HepG2 (cell line): ENCODE measurements at regions not wholly inside any gene's neighbourhood (a gene's known extent, or its start where the extent isn't known, plus 50 kb on each side); places are given as distances from the start of the nearest gene placed in this dataset.

ENCODE experiments used
- ATAC-seq: fragments of 200-7000 bp; cut with Tn5 transposase; 3 replicates; pipeline ENCODE4 v1.9.1; 2020; ENCODE audit warnings: mild to moderate bottlenecking, moderate library complexity
- BruUV-seq: library from RNA; stranded (reverse); fragments of 400-500 nt; replicated peaks from 2 replicates; lab custom pipeline; 2021; lab: Mats Ljungman, UMichigan
- CTCF ChIA-PET: fragments of 300-600 bp; formaldehyde crosslinking; extraction: SDS; loops from one replicate; lab custom pipeline; 2021; ENCODE audit warnings: low total read pairs, inconsistent platforms, low intra/inter-chr PET ratio; lab: Yijun Ruan, JAX
- POLR2A ChIA-PET: fragments of 350-600 bp; sonication (Branson Sonifier 250); formaldehyde crosslinking; loops from one replicate; lab custom pipeline; 2020; ENCODE audit warnings: antibody characterized with exemption, inconsistent platforms; lab: Yijun Ruan, JAX
- DNase-seq: peaks from one replicate; pipeline ENCODE4 v3.0.0-alpha.2; 2015; ENCODE audit warnings: low spot score
- FAIRE-seq: peaks from 3 replicates; lab custom pipeline; 2011; peaks lifted over from hg19 to GRCh38; lab: Jason Lieb, UNC
- H2AFZ ChIP-seq: one replicate; pipeline ENCODE4 v1.6.1; 2011; ENCODE audit warnings: low read length, inconsistent platforms
- H3K27ac ChIP-seq: fragments of 300-600 bp; 3 replicates; pipeline ENCODE4 v1.8.0; 2011; ENCODE audit warnings: mixed run types, mild to moderate bottlenecking, mixed read lengths, low read length, inconsistent platforms; ENCODE audit not compliant: insufficient read depth; ENCODE audit errors: extremely low read length
- H3K27me3 ChIP-seq, 2 experiments: fragments of 200-600 bp in 1 of 2; 2 replicates in 1 of 2; 3 replicates in 1 of 2; pipeline versions ENCODE4 v1.6.0 to v1.8.0; 2011; ENCODE audit warnings: low read length in 2 of 2, mild to moderate bottlenecking in 2 of 2, moderate library complexity in 2 of 2, inconsistent platforms in 1 of 2; ENCODE audit not compliant: insufficient read depth in 2 of 2, control insufficient read depth in 1 of 2
- H3K36me3 ChIP-seq, 2 experiments: fragments of 200-600 bp in 1 of 2; replicated peaks in 1 of 2; 2 replicates in 1 of 2; 3 replicates in 1 of 2; pipeline versions ENCODE4 v1.5.1 to v1.8.0; 2011; ENCODE audit warnings: low read length in 2 of 2, inconsistent platforms in 1 of 2; ENCODE audit not compliant: insufficient read depth in 2 of 2, control insufficient read depth in 1 of 2
- H3K4me1 ChIP-seq: 2 replicates; pipeline ENCODE4 v1.5.1; 2012; ENCODE audit warnings: low read length, inconsistent platforms; ENCODE audit not compliant: insufficient read depth
- H3K4me2 ChIP-seq: 2 replicates; pipeline ENCODE4 v1.6.0; 2011; ENCODE audit warnings: low read depth, low read length, inconsistent platforms
- H3K4me3 ChIP-seq, 3 experiments: fragments of 200-600 bp in 1 of 3; sonication (generic), shearing (Covaris generic) in 1 of 3; replicated peaks in 1 of 3; 2 replicates each; pipeline ENCODE4 v1.5.1; 2011 to 2016; ENCODE audit warnings: low read length in 3 of 3, inconsistent platforms in 2 of 3, low read depth in 2 of 3, mild to moderate bottlenecking in 2 of 3, control low read depth in 1 of 3, mixed read lengths in 1 of 3; ENCODE audit not compliant: insufficient read depth in 1 of 3
- H3K79me2 ChIP-seq: one replicate; pipeline ENCODE4 v1.6.1; 2011; ENCODE audit warnings: low read length, inconsistent platforms; ENCODE audit not compliant: insufficient read depth
- H3K9ac ChIP-seq: 2 replicates; pipeline ENCODE4 v1.6.0; 2011; ENCODE audit warnings: mild to moderate bottlenecking, low read depth, low read length, inconsistent platforms; ENCODE audit not compliant: insufficient read depth
- H3K9me3 ChIP-seq: 2 replicates; pipeline ENCODE4 v1.5.1; 2012; ENCODE audit warnings: mild to moderate bottlenecking, low read length
- H4K20me1 ChIP-seq: 2 replicates; pipeline ENCODE4 v1.6.0; 2011; ENCODE audit warnings: inconsistent platforms, mild to moderate bottlenecking, low read length, moderate library complexity; ENCODE audit not compliant: insufficient read depth
- HOXA5 ChIP-seq: sonication (generic); formaldehyde crosslinking; IDR thresholded peaks from 2 replicates; pipeline ENCODE4 v1.4.0; 2020; ENCODE audit warnings: missing genetic modification reagents
- MIXL1 ChIP-seq: IDR thresholded peaks from 2 replicates; pipeline ENCODE4 v1.6.1; 2016
- MZF1 ChIP-seq: sonication (generic); formaldehyde crosslinking; IDR thresholded peaks from 2 replicates; pipeline ENCODE4 v1.8.1; 2023; ENCODE audit warnings: mild to moderate bottlenecking, missing genetic modification reagents, borderline replicate concordance
- TFDP2 ChIP-seq: sonication (generic); formaldehyde crosslinking; IDR thresholded peaks from 2 replicates; pipeline ENCODE4 v1.4.0; 2020; ENCODE audit warnings: missing genetic modification reagents
- TRIM22 ChIP-seq: fragments of 450-650 bp; IDR thresholded peaks from 2 replicates; pipeline ENCODE4 v1.6.1; 2017
- ZFP41 ChIP-seq: sonication (generic); formaldehyde crosslinking; IDR thresholded peaks from 2 replicates; pipeline ENCODE4 v1.4.0; 2020; ENCODE audit warnings: mild to moderate bottlenecking, missing genetic modification reagents, borderline replicate concordance
- ZNF180 ChIP-seq: sonication (generic); formaldehyde crosslinking; IDR thresholded peaks from 2 replicates; pipeline ENCODE4 v1.4.0; 2020; ENCODE audit warnings: low read depth, missing genetic modification reagents, borderline replicate concordance
- ZNF333 ChIP-seq: sonication (generic); formaldehyde crosslinking; IDR thresholded peaks from 2 replicates; pipeline ENCODE4 v1.4.0; 2020; ENCODE audit warnings: mild to moderate bottlenecking, missing genetic modification reagents, borderline replicate concordance
- ZNF446 ChIP-seq: sonication (generic); formaldehyde crosslinking; IDR thresholded peaks from 2 replicates; pipeline ENCODE4 v1.5.0; 2020; ENCODE audit warnings: mild to moderate bottlenecking, missing genetic modification reagents
- ZNF703 ChIP-seq: sonication (generic); formaldehyde crosslinking; IDR thresholded peaks from 2 replicates; pipeline ENCODE4 v1.5.1; 2020; ENCODE audit warnings: missing genetic modification reagents, mild to moderate bottlenecking, moderate library complexity, borderline replicate concordance
- ZSCAN31 ChIP-seq: sonication (generic); formaldehyde crosslinking; IDR thresholded peaks from 2 replicates; pipeline ENCODE4 v1.5.0; 2020; ENCODE audit warnings: low read depth, mild to moderate bottlenecking, missing genetic modification reagents
- whole genome bisulfite sequencing: methylation state at CpG from one replicate; pipeline ENCODE4 v1.1.6; 2017; ENCODE audit warnings: low lambda C conversion rate; 5-methylcytosine and 5-hydroxymethylcytosine counted together
- in situ Hi-C: cut with HindIII; loops from 2 replicates; pipeline ENCODE4 v1.10.0; 2017; ENCODE audit warnings: low pct_unique_long_range_greater_than_20kb; ENCODE audit not compliant: extremely low pct_ligation_motif_present
- intact Hi-C: fragments of 100-400 bp; cut with micrococcal nuclease; formaldehyde crosslinking; loops from one replicate; pipeline ENCODE4 v1.10.0; 2022; ENCODE audit not compliant: unreplicated experiment
- TF ChIP-seq, protein P1 (sequence below): sonication (generic); formaldehyde crosslinking; IDR thresholded peaks from 2 replicates; pipeline ENCODE4 v1.9.0; 2021; ENCODE audit warnings: missing genetic modification reagents, borderline replicate concordance

- H3K4me3 ChIP-seq: no peak overlapping the region
- 10% methylated on average over 12 of the region's 13 CpGs for WGBS
- no peaks in the 10 kb centered on the region for H3K9me3 ChIP-seq
- H4K20me1 ChIP-seq: no peaks in the 10 kb centered on the region
- H3K27me3 ChIP-seq: peaks cover 1 to 4% of the 10 kb centered on the region in 2 experiments; a peak in 2 of 5 replicates
- POLR2A ChIA-PET: no interaction called here
- in situ Hi-C loops: no loop called here
- H3K36me3 ChIP-seq: no peaks in the 10 kb centered on the region
- H3K27ac ChIP-seq: no peak overlapping the region
- no peak overlapping the region for H3K4me2 ChIP-seq
- H3K9ac ChIP-seq: no peak overlapping the region
- H3K79me2 ChIP-seq: no peaks in the 10 kb centered on the region
- H3K4me1 ChIP-seq: peaks cover 4% of the 10 kb centered on the region
- BruUV-seq: no TSS peak
- FAIRE-seq: no peak
- CTCF ChIA-PET: no interaction called here
- no peak for DNase-seq
- intact Hi-C loops: no loop called here
- ATAC-seq: no peak
- TF ChIP-seq ZSCAN31 (CRISPR knock-in tag) (no peak), TFDP2 (CRISPR knock-in tag) (no peak)
- no peak overlapping the region for H2AFZ ChIP-seq
Measured at GRCh38 chr22:27494785-27495184, 306.8 kb downstream of the MN1 start.

DNA sequence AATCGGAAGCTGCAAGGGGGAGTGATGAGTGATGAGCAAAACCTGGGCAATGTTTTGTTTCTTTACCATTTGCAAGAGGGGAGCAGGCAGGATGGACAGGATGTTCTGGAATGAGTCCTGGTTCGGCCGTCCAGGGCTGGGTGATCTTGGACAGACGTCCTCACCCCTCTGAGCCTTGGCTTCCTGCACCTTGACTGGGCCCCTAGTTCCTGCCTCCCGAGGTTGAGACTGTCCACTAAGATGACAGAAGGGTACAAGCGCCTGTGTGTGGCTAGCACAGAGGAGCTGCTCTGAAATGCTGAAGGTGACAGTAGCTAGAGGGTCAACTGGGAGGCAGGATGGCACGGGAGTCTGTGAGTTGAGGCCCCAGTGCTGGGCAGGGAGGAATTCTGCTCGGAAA, 306.2 kb downstream of the MN1 start:
- Histone ChIP-seq H3K9me3 (no peaks in the 10 kb centered on the region), H3K4me3 (no peak overlapping the region), H3K27ac (no peak overlapping the region), H3K27me3 (peaks cover 1 to 4% of the 10 kb centered on the region in 2 experiments; a peak in 2 of 5 replicates), H3K4me2 (no peak overlapping the region), H3K79me2 (no peaks in the 10 kb centered on the region), H3K9ac (no peak overlapping the region), H3K4me1 (no peaks in the 10 kb centered on the region), H4K20me1 (no peaks in the 10 kb centered on the region), H2AFZ (no peak overlapping the region), H3K36me3 (no peaks in the 10 kb centered on the region)
- ATAC-seq (no peak), FAIRE-seq (no peak), DNase-seq (no peak)
- BruUV-seq: no TSS peak
- 17% methylated on average over 7 of the region's 8 CpGs for WGBS
- TF ChIP-seq ZNF703 (CRISPR knock-in tag): no peak
- TF ChIP-seq, protein P1, sequence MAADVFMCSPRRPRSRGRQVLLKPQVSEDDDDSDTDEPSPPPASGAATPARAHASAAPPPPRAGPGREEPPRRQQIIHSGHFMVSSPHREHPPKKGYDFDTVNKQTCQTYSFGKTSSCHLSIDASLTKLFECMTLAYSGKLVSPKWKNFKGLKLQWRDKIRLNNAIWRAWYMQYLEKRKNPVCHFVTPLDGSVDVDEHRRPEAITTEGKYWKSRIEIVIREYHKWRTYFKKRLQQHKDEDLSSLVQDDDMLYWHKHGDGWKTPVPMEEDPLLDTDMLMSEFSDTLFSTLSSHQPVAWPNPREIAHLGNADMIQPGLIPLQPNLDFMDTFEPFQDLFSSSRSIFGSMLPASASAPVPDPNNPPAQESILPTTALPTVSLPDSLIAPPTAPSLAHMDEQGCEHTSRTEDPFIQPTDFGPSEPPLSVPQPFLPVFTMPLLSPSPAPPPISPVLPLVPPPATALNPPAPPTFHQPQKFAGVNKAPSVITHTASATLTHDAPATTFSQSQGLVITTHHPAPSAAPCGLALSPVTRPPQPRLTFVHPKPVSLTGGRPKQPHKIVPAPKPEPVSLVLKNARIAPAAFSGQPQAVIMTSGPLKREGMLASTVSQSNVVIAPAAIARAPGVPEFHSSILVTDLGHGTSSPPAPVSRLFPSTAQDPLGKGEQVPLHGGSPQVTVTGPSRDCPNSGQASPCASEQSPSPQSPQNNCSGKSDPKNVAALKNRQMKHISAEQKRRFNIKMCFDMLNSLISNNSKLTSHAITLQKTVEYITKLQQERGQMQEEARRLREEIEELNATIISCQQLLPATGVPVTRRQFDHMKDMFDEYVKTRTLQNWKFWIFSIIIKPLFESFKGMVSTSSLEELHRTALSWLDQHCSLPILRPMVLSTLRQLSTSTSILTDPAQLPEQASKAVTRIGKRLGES (CRISPR knock-in tag): no peak
- no peak for TF ChIP-seq ZFP41 (CRISPR knock-in tag)
- no peak for TF ChIP-seq MZF1
- TF ChIP-seq MIXL1 (CRISPR knock-in tag): no peak
- TF ChIP-seq HOXA5 (CRISPR knock-in tag): no peak
- no peak for TF ChIP-seq ZNF446 (CRISPR knock-in tag)
- no peak for TF ChIP-seq ZNF333 (CRISPR knock-in tag)
- no peak for TF ChIP-seq ZNF180 (CRISPR knock-in tag)
- no peak for TF ChIP-seq TRIM22
- ChIA-PET CTCF (no interaction called here), POLR2A (no interaction called here)
- in situ Hi-C loops: no loop called here
- intact Hi-C loops: no loop called here
